Esophagus (tissue), 2 donors: ENCODE measurements at regions not wholly inside any gene's neighbourhood (a gene's known extent, or its start where the extent isn't known, plus 50 kb on each side); places are given as distances from the start of the nearest gene placed in this dataset.
"Not testable (repeated sequence)": the region's sequence is repeated elsewhere in the genome, so short reads cannot be mapped to it uniquely, and the experiment has no call there.

Experiments used
- H3K27ac ChIP-seq, 2 donors: one replicate each; pipeline ENCODE4 v1.5.1; 2013; ENCODE audit warnings: low read depth in 2 of 2, mild to moderate bottlenecking in 2 of 2, inconsistent platforms in 1 of 2, low read length in 1 of 2, moderate library complexity in 1 of 2
- H3K27me3 ChIP-seq, 2 donors: one replicate each; pipeline ENCODE4 v1.6.1; 2013; ENCODE audit warnings: low read length in 2 of 2, control low read depth in 1 of 2, mild to moderate bottlenecking in 1 of 2; ENCODE audit not compliant: insufficient read depth in 2 of 2, control insufficient read depth in 1 of 2
- H3K36me3 ChIP-seq, 2 donors: one replicate each; pipeline ENCODE4 v1.6.1; 2013; ENCODE audit warnings: low read length in 1 of 2; ENCODE audit not compliant: control insufficient read depth in 2 of 2, insufficient read depth in 2 of 2
- H3K4me1 ChIP-seq, 2 donors: one replicate each; pipeline ENCODE4 v1.6.1; 2013; ENCODE audit warnings: low read length in 1 of 2; ENCODE audit not compliant: control insufficient read depth in 2 of 2, insufficient read depth in 2 of 2
- H3K4me3 ChIP-seq, 2 donors: one replicate each; pipeline ENCODE4 v1.5.1; 2013; ENCODE audit warnings: low read length in 2 of 2, mild to moderate bottlenecking in 2 of 2, low read depth in 1 of 2, moderate library complexity in 1 of 2
- H3K9me3 ChIP-seq, 2 donors: one replicate each; pipeline ENCODE4 v1.6.1; 2013; ENCODE audit warnings: mild to moderate bottlenecking in 2 of 2, low read depth in 1 of 2, low read length in 1 of 2, moderate library complexity in 1 of 2; ENCODE audit not compliant: control insufficient read depth in 2 of 2, insufficient read depth in 1 of 2
- whole genome bisulfite sequencing, 2 donors: extraction: QIAGEN DNeasy Blood & Tissue Kit; methylation state at CpG; one replicate each; pipeline ENCODE4 v1.1.7; 2013; 5-methylcytosine and 5-hydroxymethylcytosine counted together
- donor health status: healthy with polysubstance abuse.
- donor health status: Bipolar disorder and iron deficiency.

- Histone ChIP-seq H3K27me3 (no peaks in the 10 kb centered on the region), H3K27ac (no peak overlapping the region), H3K36me3 (no peaks in the 10 kb centered on the region), H3K9me3 (no peaks in the 10 kb centered on the region), H3K4me1 (no peaks in the 10 kb centered on the region), H3K4me3 (no peak overlapping the region)
- WGBS, 2 donors = 81 to 85% methylated on average over 14 of the region's 14 CpGs
Observed at GRCh38 chr2:121832412-121833357, 77.2 kb downstream of the TSN start.

DNA sequence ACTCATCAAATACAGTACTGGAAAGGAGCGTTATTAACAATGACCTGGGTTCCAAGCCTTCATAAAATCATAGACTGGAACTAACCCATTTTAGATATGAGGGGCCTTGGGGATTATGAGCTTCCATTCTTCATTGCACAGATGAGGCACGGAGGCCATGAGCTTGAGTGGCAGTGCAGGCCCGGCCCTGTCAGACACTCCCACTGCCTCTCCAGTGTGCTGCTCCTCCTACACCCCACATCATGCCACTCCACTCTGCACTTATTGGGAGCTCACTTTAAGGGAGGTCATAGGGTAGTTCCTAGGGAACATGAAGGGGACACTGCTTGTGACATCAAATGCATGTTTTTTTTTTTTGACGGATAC lies 77.9 kb downstream of the TSN start:
- H3K4me1 ChIP-seq = no peaks in the 10 kb centered on the region
- no peak overlapping the region for H3K27ac ChIP-seq
- 69 to 84% methylated on average over 4 of the region's 4 CpGs for WGBS, 2 donors

DNA sequence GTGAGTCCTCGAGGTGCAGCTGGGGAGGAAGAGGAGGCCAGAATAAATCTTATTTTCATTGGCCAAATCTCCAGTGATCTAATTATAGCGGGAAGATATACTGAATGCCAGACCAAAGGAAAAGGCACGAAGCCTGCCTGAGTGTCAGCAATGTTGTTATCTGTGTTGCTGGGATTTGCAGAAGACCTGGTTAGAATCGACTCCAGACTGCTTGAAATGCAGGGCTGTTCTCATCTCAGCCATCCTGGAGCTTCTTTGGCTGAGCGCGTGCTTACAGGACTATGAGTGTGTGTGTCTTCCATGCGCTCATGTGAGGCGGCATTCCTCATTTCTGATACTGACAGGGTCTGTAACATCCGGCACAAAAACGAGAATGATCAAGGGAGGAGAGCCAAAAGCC lies 81.2 kb downstream of the TSN start:
- no peak overlapping the region for H3K4me3 ChIP-seq
- no peaks in the 10 kb centered on the region for H3K9me3 ChIP-seq
- H3K27ac ChIP-seq = no peak overlapping the region
- 53 to 57% methylated on average over 10 of the region's 10 CpGs for WGBS, 2 donors
- no peaks in the 10 kb centered on the region for H3K4me1 ChIP-seq
- no peaks in the 10 kb centered on the region for H3K27me3 ChIP-seq
- no peaks in the 10 kb centered on the region for H3K36me3 ChIP-seq

More for the DNA sequence above, 77.9 kb downstream of the TSN start:
- Histone ChIP-seq H3K27me3 (no peaks in the 10 kb centered on the region), H3K9me3 (no peaks in the 10 kb centered on the region), H3K4me3 (no peak overlapping the region), H3K36me3 (no peaks in the 10 kb centered on the region)

GRCh38 chr2:121837591-121837990 lies 82.1 kb downstream of the TSN start:
- no peak overlapping the region for H3K27ac ChIP-seq
- H3K36me3 ChIP-seq = no peaks in the 10 kb centered on the region
- no peaks in the 10 kb centered on the region for H3K9me3 ChIP-seq
- 71 to 82% methylated on average over 3 of the region's 3 CpGs for WGBS, 2 donors
- H3K4me3 ChIP-seq = no peak overlapping the region
- no peaks in the 10 kb centered on the region for H3K4me1 ChIP-seq
- no peaks in the 10 kb centered on the region for H3K27me3 ChIP-seq

GRCh38 chr2:121838551-121838950 lies 83.1 kb downstream of the TSN start:
- 90 to 91% methylated on average over 2 of the region's 2 CpGs for WGBS, 2 donors
- Histone ChIP-seq H3K27ac (no peak overlapping the region), H3K9me3 (no peaks in the 10 kb centered on the region), H3K36me3 (no peaks in the 10 kb centered on the region), H3K27me3 (no peaks in the 10 kb centered on the region), H3K4me1 (no peaks in the 10 kb centered on the region), H3K4me3 (no peak overlapping the region)

GRCh38 chr2:121839584-121839983 lies 84.1 kb downstream of the TSN start:
- no peaks in the 10 kb centered on the region for H3K4me1 ChIP-seq
- H3K27me3 ChIP-seq = no peaks in the 10 kb centered on the region
- 78 to 89% methylated on average over 3 of the region's 3 CpGs for WGBS, 2 donors
- H3K9me3 ChIP-seq = no peaks in the 10 kb centered on the region
- no peak overlapping the region for H3K27ac ChIP-seq
- H3K4me3 ChIP-seq = no peak overlapping the region
- H3K36me3 ChIP-seq = no peaks in the 10 kb centered on the region

GRCh38 chr2:121849236-121849635 lies 93.8 kb downstream of the TSN start:
- H3K4me1 ChIP-seq = no peaks in the 10 kb centered on the region
- no peaks in the 10 kb centered on the region for H3K9me3 ChIP-seq
- no peak overlapping the region for H3K4me3 ChIP-seq
- H3K27me3 ChIP-seq = no peaks in the 10 kb centered on the region
- H3K36me3 ChIP-seq = no peaks in the 10 kb centered on the region
- no peak overlapping the region for H3K27ac ChIP-seq
- 37 to 53% methylated on average over 2 of the region's 2 CpGs for WGBS, 2 donors

DNA sequence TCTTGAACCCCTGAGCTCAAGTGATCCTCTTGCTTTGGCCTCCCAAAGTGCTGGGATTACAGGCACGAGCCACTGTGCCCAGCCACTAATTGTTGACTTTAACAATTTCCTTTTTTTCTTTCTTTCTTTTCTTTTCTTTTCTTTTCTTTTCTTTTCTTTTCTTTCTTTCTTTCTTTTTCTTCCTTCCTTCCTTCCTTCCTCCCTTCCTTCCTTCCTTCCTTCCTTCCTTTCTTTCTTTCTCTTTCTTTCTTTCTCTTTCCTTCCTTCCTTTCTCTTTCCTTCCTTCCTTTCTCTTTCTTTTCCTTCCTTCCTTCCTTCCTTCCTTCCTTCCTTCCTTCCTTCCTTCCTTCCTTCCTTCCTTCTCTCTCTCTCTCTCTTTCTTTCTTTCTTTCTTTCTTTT lies 97.7 kb downstream of the TSN start:
- H3K27me3 ChIP-seq, H3K4me3 ChIP-seq, H3K27ac ChIP-seq, H3K4me1 ChIP-seq, H3K36me3 ChIP-seq, H3K9me3 ChIP-seq: not testable (repeated sequence)
- 71 to 88% methylated on average over 1 of the region's 1 CpG for WGBS, 2 donors

- H3K27me3 ChIP-seq = no peaks in the 10 kb centered on the region
- H3K27ac ChIP-seq = no peak overlapping the region
- no peaks in the 10 kb centered on the region for H3K4me1 ChIP-seq
- 32 to 35% methylated on average over 4 of the region's 4 CpGs for WGBS, 2 donors
- no peak overlapping the region for H3K4me3 ChIP-seq
- H3K9me3 ChIP-seq = no peaks in the 10 kb centered on the region
- H3K36me3 ChIP-seq = no peaks in the 10 kb centered on the region
Observed at GRCh38 chr2:121855510-121855909, 100.1 kb downstream of the TSN start.

DNA sequence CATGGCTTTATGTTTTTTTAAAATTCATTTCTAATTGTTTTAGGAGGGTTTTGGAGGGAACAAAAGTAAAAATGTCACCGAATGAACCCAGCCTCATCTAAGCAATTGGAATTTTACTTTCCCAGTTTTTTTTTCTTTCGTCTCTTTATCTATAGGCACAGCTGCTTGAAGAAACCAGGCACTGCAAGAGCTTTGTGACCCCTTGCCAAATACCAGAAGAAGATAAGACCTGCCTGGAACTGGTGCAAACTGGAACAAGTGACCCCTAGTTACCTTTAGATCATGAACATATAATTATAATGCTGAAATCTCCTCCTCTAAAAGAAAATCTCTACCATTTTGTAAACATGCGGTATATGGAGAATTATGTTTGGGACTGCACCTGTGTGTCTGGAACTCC lies 100.9 kb downstream of the TSN start:
- H3K27me3 ChIP-seq = no peaks in the 10 kb centered on the region
- no peaks in the 10 kb centered on the region for H3K36me3 ChIP-seq
- no peaks in the 10 kb centered on the region for H3K4me1 ChIP-seq
- H3K4me3 ChIP-seq = no peak overlapping the region
- H3K9me3 ChIP-seq = no peaks in the 10 kb centered on the region
- no peak overlapping the region for H3K27ac ChIP-seq
- 54 to 58% methylated on average over 3 of the region's 3 CpGs for WGBS, 2 donors
